PC-3 (cell line): ENCODE measurements at regions not wholly inside any gene's neighbourhood (a gene's known extent, or its start where the extent isn't known, plus 50 kb on each side); places are given as distances from the start of the nearest gene placed in this dataset.

Source experiments
- EZH2 ChIP-seq: fragments of 300-600 bp; sonication (generic); IDR thresholded peaks from one replicate; pipeline ENCODE4 v1.6.1; 2017; ENCODE audit warnings: antibody characterized with exemption, mild to moderate bottlenecking, low read length; ENCODE audit not compliant: unreplicated experiment
- EZH2phosphoT487 ChIP-seq: fragments of 300-600 bp; sonication (generic); IDR thresholded peaks from 2 replicates; pipeline ENCODE4 v1.6.1; 2018; ENCODE audit warnings: mild to moderate bottlenecking, antibody characterized with exemption, low read length, borderline replicate concordance
- TF ChIP-seq, protein P1 (sequence below): fragments of 300-600 bp; sonication (generic); conservative IDR thresholded peaks from 2 replicates; pipeline ENCODE4 v1.5.1; 2017; ENCODE audit warnings: antibody characterized with exemption, low read depth, mild to moderate bottlenecking, low read length

DNA sequence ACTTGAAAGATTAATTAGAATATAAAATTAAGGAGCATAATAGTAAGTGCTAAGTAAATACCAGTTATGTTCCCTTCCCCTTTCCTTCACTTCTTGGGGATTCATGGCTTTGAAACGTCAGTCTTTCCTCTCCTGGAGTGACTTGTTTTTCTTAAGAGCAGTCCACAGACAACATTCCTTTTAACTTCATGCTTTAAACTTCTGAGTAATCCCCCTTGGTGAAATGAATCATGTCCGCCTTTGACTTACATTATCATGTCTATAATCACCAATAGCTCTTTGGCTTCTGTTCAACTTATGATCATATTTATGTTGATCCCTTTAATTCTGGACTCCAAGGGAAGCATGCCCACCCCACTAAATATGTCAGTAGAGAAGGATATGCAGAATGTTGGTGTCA is 1012.1 kb upstream of the SLIT2 start:
- TF ChIP-seq, protein P1, sequence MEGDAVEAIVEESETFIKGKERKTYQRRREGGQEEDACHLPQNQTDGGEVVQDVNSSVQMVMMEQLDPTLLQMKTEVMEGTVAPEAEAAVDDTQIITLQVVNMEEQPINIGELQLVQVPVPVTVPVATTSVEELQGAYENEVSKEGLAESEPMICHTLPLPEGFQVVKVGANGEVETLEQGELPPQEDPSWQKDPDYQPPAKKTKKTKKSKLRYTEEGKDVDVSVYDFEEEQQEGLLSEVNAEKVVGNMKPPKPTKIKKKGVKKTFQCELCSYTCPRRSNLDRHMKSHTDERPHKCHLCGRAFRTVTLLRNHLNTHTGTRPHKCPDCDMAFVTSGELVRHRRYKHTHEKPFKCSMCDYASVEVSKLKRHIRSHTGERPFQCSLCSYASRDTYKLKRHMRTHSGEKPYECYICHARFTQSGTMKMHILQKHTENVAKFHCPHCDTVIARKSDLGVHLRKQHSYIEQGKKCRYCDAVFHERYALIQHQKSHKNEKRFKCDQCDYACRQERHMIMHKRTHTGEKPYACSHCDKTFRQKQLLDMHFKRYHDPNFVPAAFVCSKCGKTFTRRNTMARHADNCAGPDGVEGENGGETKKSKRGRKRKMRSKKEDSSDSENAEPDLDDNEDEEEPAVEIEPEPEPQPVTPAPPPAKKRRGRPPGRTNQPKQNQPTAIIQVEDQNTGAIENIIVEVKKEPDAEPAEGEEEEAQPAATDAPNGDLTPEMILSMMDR: no peak
- TF ChIP-seq EZH2: no peak
- TF ChIP-seq EZH2phosphoT487: no peak
